ENCODE measurements at regions not wholly inside any gene's neighbourhood (a gene's known extent, or its start where the extent isn't known, plus 50 kb on each side); places are given as distances from the start of the nearest gene placed in this dataset.
"Not testable (repeated sequence)": the region's sequence is repeated elsewhere in the genome, so short reads cannot be mapped to it uniquely, and the experiment has no call there.

GRCh38 chr13:87244256-87244890 lies 426.8 kb upstream of the SLITRK5 start:
- H3K4me3 ChIP-seq, result no peak overlapping the region
- H3K36me3 ChIP-seq, result no peaks in the 10 kb centered on the region
- in situ Hi-C loops (cut with MboI; ENCODE audit: low sequenced_read_pairs in 4 of 4), result loop anchor here in 1 of 4 donors (10.0 kb wide), 1 partner anchor 60 kb away; no protein-coding TSS in a partner anchor
- H3K9me3 ChIP-seq, result no peaks in the 10 kb centered on the region
- ATAC-seq (no peak), DNase-seq (no peak)
- H3K4me1 ChIP-seq, result no peaks in the 10 kb centered on the region
- TF ChIP-seq CTCF (IDR thresholded peaks at IDR 0.05 in 4 of 5, conservative IDR thresholded peaks at IDR 0.05 in 1 of 5), result no peak
- TF ChIP-seq POLR2A (IDR thresholded peaks at IDR 0.05), result no peak
- intact Hi-C loops (cut with DNase I; ENCODE audit: low total_unique reads), result no loop called here
- H3K27ac ChIP-seq, result no peak overlapping the region
- no peaks in the 10 kb centered on the region for H3K27me3 ChIP-seq

DNA sequence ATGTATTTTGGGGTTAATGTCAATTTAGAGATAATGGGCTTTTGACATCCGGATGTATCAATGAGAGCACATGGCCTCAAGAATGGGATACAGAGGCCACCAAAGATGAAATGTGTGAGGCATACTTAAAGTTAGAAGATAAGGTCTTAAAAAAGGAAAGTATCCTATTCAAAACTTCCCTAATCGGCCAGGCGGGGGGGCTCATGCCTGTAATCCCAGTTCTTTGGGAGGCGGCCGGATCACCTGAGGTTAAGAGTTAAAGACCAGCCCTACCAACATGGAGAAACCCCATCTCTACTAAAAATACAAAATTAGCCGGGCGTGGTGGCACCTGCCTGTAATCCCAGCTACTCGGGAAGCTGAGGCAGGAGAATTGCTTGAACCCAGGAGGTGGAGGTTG lies 421.3 kb upstream of the SLITRK5 start:
- H3K27ac ChIP-seq; DNase-seq; H3K9me3 ChIP-seq; H3K4me3 ChIP-seq; H3K27me3 ChIP-seq; H3K36me3 ChIP-seq; ATAC-seq; intact Hi-C loops (cut with DNase I; ENCODE audit: low total_unique reads); H3K4me1 ChIP-seq: not testable (repeated sequence)
- in situ Hi-C loops (cut with MboI; ENCODE audit: low sequenced_read_pairs in 4 of 4), result loop anchor here in 1 of 4 donors (10.0 kb wide), 1 partner anchor 65 kb away; no protein-coding TSS in a partner anchor

GRCh38 chr13:87255394-87255793 lies 415.8 kb upstream of the SLITRK5 start:
- Histone ChIP-seq H3K9me3 (no peaks in the 10 kb centered on the region), H3K4me3 (no peak overlapping the region), H3K27me3 (no peaks in the 10 kb centered on the region), H3K36me3 (no peaks in the 10 kb centered on the region), H3K27ac (no peak overlapping the region), H3K4me1 (no peaks in the 10 kb centered on the region)
- intact Hi-C loops (cut with DNase I; ENCODE audit: low total_unique reads) (no loop called here), in situ Hi-C loops (cut with MboI; ENCODE audit: low sequenced_read_pairs in 4 of 4) (no loop called here)
- DNase-seq, result no peak
- no peak for TF ChIP-seq POLR2A (IDR thresholded peaks at IDR 0.05)
- TF ChIP-seq CTCF (IDR thresholded peaks at IDR 0.05 in 4 of 5, conservative IDR thresholded peaks at IDR 0.05 in 1 of 5), result no peak
- ATAC-seq, result no peak

- DNase-seq (no peak), ATAC-seq (no peak)
- H3K4me3 ChIP-seq, result no peak overlapping the region
- TF ChIP-seq POLR2A (IDR thresholded peaks at IDR 0.05) (no peak), CTCF (IDR thresholded peaks at IDR 0.05 in 4 of 5, conservative IDR thresholded peaks at IDR 0.05 in 1 of 5) (no peak)
- intact Hi-C loops (cut with DNase I; ENCODE audit: low total_unique reads), result no loop called here
- no peaks in the 10 kb centered on the region for H3K9me3 ChIP-seq
- no peaks in the 10 kb centered on the region for H3K4me1 ChIP-seq
- H3K36me3 ChIP-seq, result no peaks in the 10 kb centered on the region
- no peaks in the 10 kb centered on the region for H3K27me3 ChIP-seq
- in situ Hi-C loops (cut with MboI; ENCODE audit: low sequenced_read_pairs in 4 of 4), result no loop called here
- H3K27ac ChIP-seq, result no peak overlapping the region
Measured at GRCh38 chr13:87259479-87260083, 411.6 kb upstream of the SLITRK5 start.

DNA sequence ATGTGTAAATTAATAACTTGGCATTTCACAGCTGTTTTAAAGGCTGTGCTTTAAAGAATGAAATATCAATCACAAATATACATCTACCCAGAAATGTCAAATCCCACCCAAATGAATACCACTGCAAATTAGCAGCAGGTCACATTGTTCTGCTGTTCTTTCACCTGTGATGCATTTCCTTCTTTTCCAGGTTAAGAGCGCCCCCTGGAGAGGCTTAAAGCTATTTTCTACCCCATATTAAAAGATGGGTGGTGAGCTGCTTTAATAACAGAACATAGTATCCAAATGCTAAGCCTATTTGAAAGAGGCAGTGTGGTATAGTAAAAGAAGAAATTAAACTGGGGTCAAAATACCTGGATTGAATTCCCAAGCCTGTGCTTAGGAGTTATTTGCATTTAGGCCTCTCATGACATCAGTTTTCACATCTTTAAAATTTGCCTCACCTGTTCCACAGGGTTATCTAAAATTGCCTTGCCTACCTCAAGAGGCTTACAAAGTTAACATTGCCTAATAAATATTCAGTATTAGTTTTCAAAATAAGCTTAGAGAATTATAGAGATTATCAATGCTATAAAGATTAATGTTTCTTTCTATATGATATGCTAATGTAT lies 396.9 kb upstream of the SLITRK5 start:
- in situ Hi-C loops (cut with MboI; ENCODE audit: low sequenced_read_pairs in 4 of 4), result no loop called here

More for the DNA sequence above, 396.9 kb upstream of the SLITRK5 start:
- DNase-seq, result no peak
- Histone ChIP-seq H3K27me3 (no peaks in the 10 kb centered on the region), H3K9me3 (no peaks in the 10 kb centered on the region), H3K4me1 (no peaks in the 10 kb centered on the region), H3K36me3 (no peaks in the 10 kb centered on the region), H3K27ac (no peak overlapping the region), H3K4me3 (no peak overlapping the region)
- TF ChIP-seq POLR2A (IDR thresholded peaks at IDR 0.05) (no peak), CTCF (IDR thresholded peaks at IDR 0.05 in 4 of 5, conservative IDR thresholded peaks at IDR 0.05 in 1 of 5) (no peak)
- no peak for ATAC-seq
- intact Hi-C loops (cut with DNase I; ENCODE audit: low total_unique reads), result no loop called here

Data from gastrocnemius medialis (tissue), 4 donors.